GM12875 (cell line): ENCODE measurements at regions not wholly inside any gene's neighbourhood (a gene's known extent, or its start where the extent isn't known, plus 50 kb on each side); places are given as distances from the start of the nearest gene placed in this dataset.
"Not testable (repeated sequence)": the region's sequence is repeated elsewhere in the genome, so short reads cannot be mapped to it uniquely, and the experiment has no call there.

Source experiments
- H3K4me3 ChIP-seq: one replicate; pipeline ENCODE4 v1.5.1; 2011; ENCODE audit warnings: low read depth, low read length, control low read depth
- TF ChIP-seq, protein P1 (sequence below): IDR thresholded peaks from 2 replicates; pipeline ENCODE4 v1.5.1; 2011; ENCODE audit warnings: low read depth, mild to moderate bottlenecking, control low read depth, inconsistent platforms, low read length, moderate library complexity, borderline replicate concordance; ENCODE audit not compliant: insufficient read depth

GRCh38 chr5:99019812-99020697 lies 91.2 kb upstream of the CHD1 start:
- TF ChIP-seq, protein P1, sequence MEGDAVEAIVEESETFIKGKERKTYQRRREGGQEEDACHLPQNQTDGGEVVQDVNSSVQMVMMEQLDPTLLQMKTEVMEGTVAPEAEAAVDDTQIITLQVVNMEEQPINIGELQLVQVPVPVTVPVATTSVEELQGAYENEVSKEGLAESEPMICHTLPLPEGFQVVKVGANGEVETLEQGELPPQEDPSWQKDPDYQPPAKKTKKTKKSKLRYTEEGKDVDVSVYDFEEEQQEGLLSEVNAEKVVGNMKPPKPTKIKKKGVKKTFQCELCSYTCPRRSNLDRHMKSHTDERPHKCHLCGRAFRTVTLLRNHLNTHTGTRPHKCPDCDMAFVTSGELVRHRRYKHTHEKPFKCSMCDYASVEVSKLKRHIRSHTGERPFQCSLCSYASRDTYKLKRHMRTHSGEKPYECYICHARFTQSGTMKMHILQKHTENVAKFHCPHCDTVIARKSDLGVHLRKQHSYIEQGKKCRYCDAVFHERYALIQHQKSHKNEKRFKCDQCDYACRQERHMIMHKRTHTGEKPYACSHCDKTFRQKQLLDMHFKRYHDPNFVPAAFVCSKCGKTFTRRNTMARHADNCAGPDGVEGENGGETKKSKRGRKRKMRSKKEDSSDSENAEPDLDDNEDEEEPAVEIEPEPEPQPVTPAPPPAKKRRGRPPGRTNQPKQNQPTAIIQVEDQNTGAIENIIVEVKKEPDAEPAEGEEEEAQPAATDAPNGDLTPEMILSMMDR = no peak
- H3K4me3 ChIP-seq = no peak overlapping the region

DNA sequence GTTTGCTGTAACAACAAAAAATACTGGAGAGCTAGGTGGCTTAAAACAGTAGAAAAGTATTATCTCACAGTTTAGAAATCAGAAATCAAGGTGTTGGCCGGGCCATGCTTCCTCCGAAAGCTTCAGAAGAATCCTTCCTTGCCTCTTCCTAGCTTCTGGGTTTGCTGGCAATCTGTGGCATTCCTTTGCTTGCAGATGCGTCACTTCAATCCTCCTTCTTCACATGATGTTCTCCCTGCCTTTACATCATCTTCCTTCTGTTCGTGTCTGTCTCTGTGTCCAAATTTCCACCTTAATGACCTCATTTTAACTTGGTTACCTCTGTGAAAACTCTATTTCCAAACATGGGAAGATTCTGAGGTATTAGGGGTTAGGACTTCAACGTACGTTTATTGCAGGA lies 90.4 kb upstream of the CHD1 start:
- TF ChIP-seq, protein P1 = no peak
- no peak overlapping the region for H3K4me3 ChIP-seq

DNA sequence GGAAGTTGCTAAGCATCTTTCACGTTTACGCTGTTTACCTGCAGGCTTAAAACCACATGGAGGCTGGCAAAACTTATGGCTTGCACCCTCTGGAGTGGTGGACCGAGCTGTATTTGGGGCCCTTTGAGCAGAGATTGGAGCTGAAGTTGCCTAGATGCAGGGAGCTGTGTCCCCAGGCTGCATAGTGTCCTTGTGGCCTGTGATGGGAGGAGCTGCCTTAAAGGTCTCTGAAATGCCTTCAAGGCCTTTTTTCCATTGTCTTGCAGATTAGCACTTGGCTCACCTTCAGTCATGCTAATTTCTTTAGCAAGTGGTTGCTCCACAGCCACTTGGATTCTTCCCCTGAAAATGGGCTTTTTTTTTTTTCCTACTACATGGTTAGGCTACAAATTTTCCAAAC lies 81.5 kb upstream of the CHD1 start:
- no peak overlapping the region for H3K4me3 ChIP-seq
- TF ChIP-seq, protein P1 = no peak

DNA sequence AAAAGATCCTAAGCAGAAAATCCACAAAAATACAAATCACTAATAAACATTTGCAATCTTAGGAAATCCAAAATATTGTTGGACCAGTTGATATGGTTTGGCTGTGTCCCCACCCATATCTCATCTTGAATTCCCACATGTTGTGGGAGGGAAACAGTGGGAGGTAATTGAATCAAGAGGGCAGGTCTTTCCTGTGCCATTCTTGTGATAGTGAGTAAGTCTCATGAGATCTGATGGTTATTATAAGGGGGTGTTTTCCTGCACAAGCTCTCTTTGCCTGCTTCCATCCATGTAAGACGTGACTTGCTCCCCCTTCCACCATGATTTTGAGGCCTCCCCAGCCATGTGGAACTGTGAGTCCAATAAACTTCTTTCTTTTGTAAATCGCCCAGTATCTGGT lies 79.2 kb upstream of the CHD1 start:
- not testable (repeated sequence) for H3K4me3 ChIP-seq

DNA sequence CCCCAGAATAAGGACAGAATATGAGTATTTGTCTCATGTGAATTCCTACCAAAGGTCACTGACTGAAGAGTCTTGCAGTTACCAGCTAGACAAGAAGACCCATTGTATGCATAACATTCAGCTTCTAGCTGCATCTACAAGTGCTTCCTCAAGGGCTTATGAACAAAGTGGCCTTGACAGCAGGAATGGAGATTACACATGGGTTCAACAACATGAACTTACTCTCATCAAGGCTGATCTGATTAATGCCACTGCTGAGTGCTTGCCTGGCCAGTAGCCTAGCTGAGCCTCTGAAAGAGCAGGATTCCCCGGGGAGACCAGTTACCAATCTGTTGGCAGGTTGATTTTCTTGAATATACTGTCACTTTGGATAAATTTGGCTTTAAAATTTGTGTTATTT lies 76.7 kb upstream of the CHD1 start:
- TF ChIP-seq, protein P1 = no peak
- H3K4me3 ChIP-seq = no peak overlapping the region

DNA sequence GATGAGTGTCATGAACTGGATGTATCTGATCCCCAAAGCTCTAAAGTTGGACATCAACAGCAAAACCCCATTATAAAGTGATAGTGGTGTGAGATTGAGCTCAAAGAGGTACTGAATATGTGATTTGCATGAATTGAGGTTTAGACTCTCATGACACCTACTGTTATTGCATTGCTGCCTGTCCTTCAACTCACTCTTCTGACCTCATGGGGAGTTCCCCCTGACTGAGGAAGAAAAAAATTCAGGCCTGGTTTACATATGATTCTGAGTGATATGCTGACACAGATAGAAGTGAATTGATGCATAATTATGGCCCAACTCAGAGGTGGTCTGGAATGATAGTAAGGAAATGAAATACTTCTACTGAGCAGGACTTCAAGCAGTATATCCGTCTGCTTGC lies 76.2 kb upstream of the CHD1 start:
- TF ChIP-seq, protein P1 = no peak

GRCh38 chr5:99000876-99001275 lies 72.1 kb upstream of the CHD1 start:
- TF ChIP-seq, protein P1 = no peak
- no peak overlapping the region for H3K4me3 ChIP-seq

More for the DNA sequence above, 76.2 kb upstream of the CHD1 start:
- no peak overlapping the region for H3K4me3 ChIP-seq
